ENCODE measurements at regions not wholly inside any gene's neighbourhood (a gene's known extent, or its start where the extent isn't known, plus 50 kb on each side); places are given as distances from the start of the nearest gene placed in this dataset.

DNA sequence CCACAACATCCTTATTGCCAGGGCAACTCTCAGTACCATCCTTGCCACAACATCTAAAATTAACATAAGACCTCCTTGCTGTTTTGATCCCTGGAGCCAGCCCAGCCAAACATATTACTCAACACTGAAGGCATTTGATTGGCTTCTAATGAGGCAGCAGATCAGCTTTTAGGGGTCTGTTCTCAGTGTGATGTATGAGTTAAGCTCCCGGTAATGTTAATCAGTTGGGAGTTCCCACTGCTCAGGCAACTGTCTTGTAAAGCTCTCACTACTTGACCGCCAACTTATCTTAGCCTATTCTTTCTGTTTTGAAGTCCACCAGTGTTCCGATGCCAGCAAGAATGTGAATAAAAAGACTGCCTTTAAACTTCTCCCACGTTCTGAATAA lies 158.9 kb downstream of the FOXB1 start:
- TF ChIP-seq PATZ1 (CRISPR knock-in tag; IDR thresholded peaks at IDR 0.05; ENCODE audit: borderline replicate concordance) (no peak), GLIS3 (CRISPR knock-in tag; IDR thresholded peaks at IDR 0.05) (no peak), RARB (CRISPR knock-in tag; IDR thresholded peaks at IDR 0.05) (no peak), ZFP30 (CRISPR knock-in tag; IDR thresholded peaks at IDR 0.05) (no peak), TOX (CRISPR knock-in tag; IDR thresholded peaks at IDR 0.05; ENCODE audit: borderline replicate concordance) (no peak), ZFP3 (CRISPR knock-in tag; IDR thresholded peaks at IDR 0.05) (no peak)
- TF ChIP-seq, protein P1, sequence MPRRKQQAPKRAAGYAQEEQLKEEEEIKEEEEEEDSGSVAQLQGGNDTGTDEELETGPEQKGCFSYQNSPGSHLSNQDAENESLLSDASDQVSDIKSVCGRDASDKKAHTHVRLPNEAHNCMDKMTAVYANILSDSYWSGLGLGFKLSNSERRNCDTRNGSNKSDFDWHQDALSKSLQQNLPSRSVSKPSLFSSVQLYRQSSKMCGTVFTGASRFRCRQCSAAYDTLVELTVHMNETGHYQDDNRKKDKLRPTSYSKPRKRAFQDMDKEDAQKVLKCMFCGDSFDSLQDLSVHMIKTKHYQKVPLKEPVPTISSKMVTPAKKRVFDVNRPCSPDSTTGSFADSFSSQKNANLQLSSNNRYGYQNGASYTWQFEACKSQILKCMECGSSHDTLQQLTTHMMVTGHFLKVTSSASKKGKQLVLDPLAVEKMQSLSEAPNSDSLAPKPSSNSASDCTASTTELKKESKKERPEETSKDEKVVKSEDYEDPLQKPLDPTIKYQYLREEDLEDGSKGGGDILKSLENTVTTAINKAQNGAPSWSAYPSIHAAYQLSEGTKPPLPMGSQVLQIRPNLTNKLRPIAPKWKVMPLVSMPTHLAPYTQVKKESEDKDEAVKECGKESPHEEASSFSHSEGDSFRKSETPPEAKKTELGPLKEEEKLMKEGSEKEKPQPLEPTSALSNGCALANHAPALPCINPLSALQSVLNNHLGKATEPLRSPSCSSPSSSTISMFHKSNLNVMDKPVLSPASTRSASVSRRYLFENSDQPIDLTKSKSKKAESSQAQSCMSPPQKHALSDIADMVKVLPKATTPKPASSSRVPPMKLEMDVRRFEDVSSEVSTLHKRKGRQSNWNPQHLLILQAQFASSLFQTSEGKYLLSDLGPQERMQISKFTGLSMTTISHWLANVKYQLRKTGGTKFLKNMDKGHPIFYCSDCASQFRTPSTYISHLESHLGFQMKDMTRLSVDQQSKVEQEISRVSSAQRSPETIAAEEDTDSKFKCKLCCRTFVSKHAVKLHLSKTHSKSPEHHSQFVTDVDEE (CRISPR knock-in tag; IDR thresholded peaks at IDR 0.05) = no peak
